Lung (tissue), 11 donors: ENCODE measurements at regions not wholly inside any gene's neighbourhood (a gene's known extent, or its start where the extent isn't known, plus 50 kb on each side); places are given as distances from the start of the nearest gene placed in this dataset.

Experiments used
- ATAC-seq: fragments of 200-7000 bp; cut with Tn5 transposase; one replicate; pipeline ENCODE4 v1.9.1; 2020; ENCODE audit warnings: moderate number of reproducible peaks; ENCODE audit not compliant: insufficient read depth, low FRiP score
- DNase-seq, 3 donors: peaks; one replicate each; pipeline ENCODE4 v3.0.0-alpha.2; 2013 to 2017
- H3K27ac ChIP-seq, 2 donors: one replicate each; pipeline ENCODE4 v1.5.1; 2013; ENCODE audit warnings: mild to moderate bottlenecking in 2 of 2, moderate library complexity in 2 of 2, control low read depth in 1 of 2, inconsistent platforms in 1 of 2, low read depth in 1 of 2, low read length in 1 of 2
- H3K27me3 ChIP-seq, 3 donors: one replicate each; pipeline ENCODE4 v1.5.1; 2013; ENCODE audit warnings: low read length in 2 of 3; ENCODE audit not compliant: control insufficient read depth in 3 of 3, insufficient read depth in 3 of 3
- H3K36me3 ChIP-seq, 4 donors: one replicate each; pipeline ENCODE4 v1.5.1; 2013; ENCODE audit warnings: low read length in 4 of 4, mild to moderate bottlenecking in 1 of 4, moderate library complexity in 1 of 4; ENCODE audit not compliant: control insufficient read depth in 4 of 4, insufficient read depth in 4 of 4
- H3K4me1 ChIP-seq, 5 donors: one replicate each; pipeline ENCODE4 v1.5.1; 2013; ENCODE audit warnings: low read length in 5 of 5, mild to moderate bottlenecking in 2 of 5, moderate library complexity in 1 of 5; ENCODE audit not compliant: control insufficient read depth in 5 of 5, insufficient read depth in 5 of 5
- H3K4me3 ChIP-seq: one replicate; pipeline ENCODE4 v1.5.1; 2013; ENCODE audit warnings: mild to moderate bottlenecking, control low read depth, moderate library complexity
- H3K9ac ChIP-seq, 2 donors: one replicate each; pipeline ENCODE4 v1.5.1; 2013; ENCODE audit warnings: low read length in 2 of 2, control low read depth in 1 of 2; ENCODE audit not compliant: insufficient read depth in 1 of 2
- H3K9me3 ChIP-seq, 4 donors: one replicate each; pipeline ENCODE4 v1.5.1; 2013; ENCODE audit warnings: low read length in 3 of 4, mild to moderate bottlenecking in 1 of 4, moderate library complexity in 1 of 4; ENCODE audit not compliant: control insufficient read depth in 4 of 4, insufficient read depth in 3 of 4
- WGBS, 2 donors: extraction: QIAGEN DNeasy Blood & Tissue Kit; methylation state at CpG; one replicate each; pipeline ENCODE4 v1.1.7; 2013; 5-methylcytosine and 5-hydroxymethylcytosine counted together
- TF ChIP-seq, protein P1 (sequence below): IDR thresholded peaks from 2 replicates; pipeline ENCODE4 v1.5.1; 2012; ENCODE audit warnings: mild to moderate bottlenecking; ENCODE audit errors: control extremely low read depth, extremely low read depth
- donor health status: control.
- donor health status: control.
- donor health status: Bipolar disorder and iron deficiency.
- donor health status: healthy.
- donor health status: DM: yes; HTN: yes; CAD: no.

DNA sequence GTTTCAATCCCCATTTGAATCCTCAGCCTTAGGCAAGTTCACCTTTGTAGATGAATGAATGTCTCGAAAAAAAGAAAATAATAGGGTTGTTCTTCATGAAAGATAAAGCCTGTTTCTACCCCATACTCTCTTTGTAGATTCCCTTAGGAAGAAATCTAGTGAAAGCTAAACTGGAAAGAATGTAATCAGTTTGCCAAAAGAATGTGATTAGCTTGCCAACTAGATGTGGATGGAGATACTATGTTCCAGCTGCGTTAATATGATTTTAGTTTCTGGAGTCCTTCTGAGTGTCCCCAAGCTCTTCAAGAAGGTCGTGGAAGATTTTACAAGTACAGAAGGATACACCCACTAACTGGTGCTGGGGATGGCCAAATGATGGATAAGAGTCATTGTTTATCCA is 162.3 kb upstream of the EDNRA start:
- no peaks in the 10 kb centered on the region for H3K27me3 ChIP-seq
- peaks cover 0 to 18% (median 3%) of the 10 kb centered on the region in 5 donors for H3K4me1 ChIP-seq
- 54 to 73% methylated on average over 3 of the region's 3 CpGs for WGBS, 2 donors
- no peaks in the 10 kb centered on the region for H3K36me3 ChIP-seq
- H3K27ac ChIP-seq = no peak overlapping the region
- H3K4me3 ChIP-seq = no peak overlapping the region
- TF ChIP-seq, protein P1, sequence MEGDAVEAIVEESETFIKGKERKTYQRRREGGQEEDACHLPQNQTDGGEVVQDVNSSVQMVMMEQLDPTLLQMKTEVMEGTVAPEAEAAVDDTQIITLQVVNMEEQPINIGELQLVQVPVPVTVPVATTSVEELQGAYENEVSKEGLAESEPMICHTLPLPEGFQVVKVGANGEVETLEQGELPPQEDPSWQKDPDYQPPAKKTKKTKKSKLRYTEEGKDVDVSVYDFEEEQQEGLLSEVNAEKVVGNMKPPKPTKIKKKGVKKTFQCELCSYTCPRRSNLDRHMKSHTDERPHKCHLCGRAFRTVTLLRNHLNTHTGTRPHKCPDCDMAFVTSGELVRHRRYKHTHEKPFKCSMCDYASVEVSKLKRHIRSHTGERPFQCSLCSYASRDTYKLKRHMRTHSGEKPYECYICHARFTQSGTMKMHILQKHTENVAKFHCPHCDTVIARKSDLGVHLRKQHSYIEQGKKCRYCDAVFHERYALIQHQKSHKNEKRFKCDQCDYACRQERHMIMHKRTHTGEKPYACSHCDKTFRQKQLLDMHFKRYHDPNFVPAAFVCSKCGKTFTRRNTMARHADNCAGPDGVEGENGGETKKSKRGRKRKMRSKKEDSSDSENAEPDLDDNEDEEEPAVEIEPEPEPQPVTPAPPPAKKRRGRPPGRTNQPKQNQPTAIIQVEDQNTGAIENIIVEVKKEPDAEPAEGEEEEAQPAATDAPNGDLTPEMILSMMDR = no peak
- H3K9me3 ChIP-seq = no peaks in the 10 kb centered on the region
- DNase-seq (peak in 2 of 3 donors; percentile 64 to 72), ATAC-seq (no peak)
- H3K9ac ChIP-seq = no peak overlapping the region

DNA sequence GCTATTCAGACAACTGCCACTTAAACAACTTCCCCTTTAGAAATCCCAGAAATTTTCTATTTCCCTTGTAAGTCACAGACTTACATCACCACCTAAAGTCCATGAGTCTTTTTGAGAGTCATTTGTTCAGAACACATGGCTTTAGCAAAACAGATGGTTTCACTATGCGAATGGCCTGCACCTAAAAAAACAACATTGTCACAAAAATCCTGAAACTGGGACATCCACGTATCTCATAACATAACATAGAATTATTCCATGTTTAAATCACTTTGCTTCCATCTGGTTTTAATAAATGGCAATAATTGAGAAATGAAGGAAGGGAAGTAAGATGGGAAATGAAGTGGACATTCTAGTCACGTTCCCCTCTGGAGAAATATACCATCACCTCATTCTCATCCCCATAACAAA is 155.3 kb upstream of the EDNRA start:
- no peak overlapping the region for H3K4me3 ChIP-seq
- 83 to 89% methylated on average over 3 of the region's 3 CpGs for WGBS, 2 donors
- no peaks in the 10 kb centered on the region for H3K36me3 ChIP-seq
- no peak for ATAC-seq
- H3K4me1 ChIP-seq = peaks cover 0 to 16% (median 8%) of the 10 kb centered on the region in 5 donors
- no peaks in the 10 kb centered on the region for H3K9me3 ChIP-seq
- DNase-seq = peak in 2 of 3 donors; percentile 41 to 56
- H3K27ac ChIP-seq = no peak overlapping the region
- TF ChIP-seq, protein P1 = no peak
- no peak overlapping the region for H3K9ac ChIP-seq
- no peaks in the 10 kb centered on the region for H3K27me3 ChIP-seq

DNA sequence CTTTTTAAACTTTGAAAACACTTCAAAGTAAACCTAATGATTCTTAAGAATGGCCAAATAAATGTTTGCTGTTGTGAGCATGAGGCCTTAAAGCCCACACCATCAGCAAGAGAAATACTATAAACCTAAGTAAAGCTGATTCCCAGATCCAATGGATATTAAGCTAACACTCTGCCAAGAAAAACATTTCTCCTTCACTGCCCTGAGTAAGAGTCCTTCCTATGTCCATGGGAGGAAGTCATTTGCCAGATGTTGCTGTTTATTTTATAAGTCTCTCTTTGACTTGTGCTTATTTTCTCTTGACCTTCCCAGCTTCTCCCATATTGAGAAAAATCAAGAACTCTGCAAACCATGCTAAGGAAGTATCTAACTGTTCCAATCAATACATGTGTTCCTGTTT is 154.3 kb upstream of the EDNRA start:
- H3K9me3 ChIP-seq = no peaks in the 10 kb centered on the region
- no peaks in the 10 kb centered on the region for H3K27me3 ChIP-seq
- ATAC-seq = no peak
- peak in 2 of 3 donors; percentile 82 to 88 for DNase-seq
- no peak overlapping the region for H3K9ac ChIP-seq
- no peak overlapping the region for H3K4me3 ChIP-seq
- peak overlapping the region in 1 of 2 donors; percentile 49 for H3K27ac ChIP-seq
- TF ChIP-seq, protein P1 = no peak
- H3K36me3 ChIP-seq = no peaks in the 10 kb centered on the region
- peaks cover 0 to 16% (median 8%) of the 10 kb centered on the region in 5 donors for H3K4me1 ChIP-seq

DNA sequence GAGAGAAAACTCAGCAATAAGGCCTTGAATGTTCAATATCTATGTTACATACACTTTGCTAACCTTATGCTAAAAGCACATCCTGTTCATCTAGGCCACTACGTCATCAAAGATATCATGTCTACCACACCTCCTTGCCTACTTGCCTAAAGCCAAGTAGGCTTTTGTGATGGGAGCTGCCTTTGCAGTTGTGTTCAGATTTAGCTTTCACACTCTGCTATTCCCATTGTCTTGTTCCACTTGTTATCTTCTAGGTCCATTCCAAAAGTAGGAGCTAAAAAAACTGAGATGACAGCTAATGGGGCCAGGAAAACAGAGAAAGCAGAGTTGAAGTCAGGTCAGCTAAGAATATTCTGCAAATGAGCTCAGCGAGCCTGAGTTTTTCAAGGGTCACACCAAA is 153.6 kb upstream of the EDNRA start:
- Histone ChIP-seq H3K9ac (no peak overlapping the region), H3K9me3 (no peaks in the 10 kb centered on the region), H3K4me1 (peaks cover 0 to 16% (median 8%) of the 10 kb centered on the region in 5 donors), H3K36me3 (no peaks in the 10 kb centered on the region), H3K27me3 (no peaks in the 10 kb centered on the region), H3K4me3 (no peak overlapping the region), H3K27ac (peak overlapping the region in 1 of 2 donors; percentile 49)
- 76% methylated on average over 2 of the region's 2 CpGs for WGBS, 2 donors
- ATAC-seq = no peak
- TF ChIP-seq, protein P1 = no peak
- no peak for DNase-seq
